EH (cell line): ENCODE measurements at regions not wholly inside any gene's neighbourhood (a gene's known extent, or its start where the extent isn't known, plus 50 kb on each side); places are given as distances from the start of the nearest gene placed in this dataset.

Experiments used
- DNase-seq: peaks from one replicate; pipeline ENCODE4 v3.0.0-alpha.2; 2015; ENCODE audit warnings: low read depth

DNA sequence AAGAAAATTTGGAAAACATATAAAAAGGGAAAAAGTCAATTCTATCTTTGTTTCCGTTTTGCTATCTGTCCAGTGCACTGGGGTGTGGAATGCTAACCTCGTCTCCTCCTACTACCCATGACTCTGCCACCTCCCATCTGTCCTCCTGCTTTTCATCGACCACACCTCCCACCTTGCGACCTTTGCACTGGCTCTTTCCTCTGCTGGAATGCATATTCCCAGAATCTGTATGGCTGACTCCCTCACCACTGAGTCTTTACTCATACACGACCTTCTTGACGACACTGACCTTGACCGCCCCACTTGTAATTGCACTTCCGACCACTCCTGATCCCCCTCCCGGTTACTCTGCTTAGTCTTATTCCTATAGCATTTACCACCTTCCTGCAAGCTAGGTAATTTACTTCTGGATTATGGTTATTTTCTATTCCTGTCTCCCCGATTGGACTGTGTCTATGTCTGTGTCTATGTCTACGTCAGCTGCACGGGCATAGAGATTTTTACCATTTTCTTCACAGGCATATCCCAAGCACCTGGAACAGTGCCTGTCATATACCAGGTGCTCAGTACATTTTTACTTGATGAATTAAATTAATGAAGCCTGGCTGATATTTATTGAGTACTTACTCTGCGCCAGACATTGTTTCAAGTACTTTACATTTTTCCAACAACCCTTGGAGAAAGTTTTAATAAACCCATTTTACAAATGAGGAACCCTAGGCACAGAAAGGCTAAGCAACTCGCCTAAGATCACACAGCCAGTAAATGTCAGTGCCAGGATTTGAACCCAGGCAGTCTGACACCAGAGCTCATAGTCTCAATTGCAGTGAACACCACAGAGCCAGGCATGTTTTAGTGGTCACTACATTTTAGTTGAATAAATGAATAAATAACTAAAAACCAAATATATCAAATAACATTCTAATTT lies 54.0 kb upstream of the SLC22A11 start:
- no peak for DNase-seq

GRCh38 chr11:64502634-64503033 lies 53.1 kb upstream of the SLC22A11 start:
- no peak for DNase-seq

- DNase-seq: no peak
Observed at GRCh38 chr11:64503186-64503753, 52.5 kb upstream of the SLC22A11 start.

DNA sequence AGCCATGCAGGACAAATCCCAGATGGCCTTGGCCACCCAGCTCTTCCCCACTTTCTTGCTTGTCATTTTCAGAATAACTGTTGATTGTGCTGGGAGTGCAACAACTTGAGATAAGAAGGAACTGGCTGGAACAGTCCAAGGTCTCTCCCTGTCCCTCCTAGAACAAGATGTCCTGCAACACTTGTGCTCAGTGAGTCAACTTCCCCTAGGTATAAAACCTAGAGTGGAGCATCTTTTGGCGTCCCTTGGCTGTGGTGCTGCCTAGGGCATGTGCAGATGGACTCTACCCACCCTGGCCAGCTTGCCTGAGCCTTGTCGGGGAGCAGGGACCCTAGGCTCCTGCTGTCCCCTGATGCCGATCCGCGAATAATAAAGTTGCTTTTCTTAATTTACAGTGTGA lies 50.7 kb upstream of the SLC22A11 start:
- no peak for DNase-seq
